CD14-positive monocyte (primary cell): ENCODE measurements at regions not wholly inside any gene's neighbourhood (a gene's known extent, or its start where the extent isn't known, plus 50 kb on each side); places are given as distances from the start of the nearest gene placed in this dataset.

ENCODE experiments used
- DNase-seq, 3 donors: peaks; one replicate each; pipeline ENCODE4 v3.0.0-alpha.2; 2011 to 2022
- H2AFZ ChIP-seq: 2 replicates; pipeline ENCODE4 v1.6.0; 2012; ENCODE audit warnings: mild to moderate bottlenecking, low read depth, low read length, inconsistent platforms; ENCODE audit not compliant: insufficient read depth, poor library complexity, severe bottlenecking
- H3K27ac ChIP-seq, 2 donors: 1 replicate in 1 of 2; 2 replicates in 1 of 2; pipeline ENCODE4 v1.5.1; 2012 to 2013; ENCODE audit warnings: low read length in 2 of 2, control low read depth in 1 of 2, inconsistent platforms in 1 of 2, low read depth in 1 of 2, mild to moderate bottlenecking in 1 of 2
- H3K27me3 ChIP-seq, 2 donors: one replicate each; pipeline versions ENCODE4 v1.6.0 to v1.6.1; 2011 to 2013; ENCODE audit warnings: low read length in 2 of 2; ENCODE audit not compliant: control insufficient read depth in 2 of 2, insufficient read depth in 2 of 2
- H3K36me3 ChIP-seq, 2 donors: replicated peaks in 1 of 2; 1 replicate in 1 of 2; 2 replicates in 1 of 2; pipeline versions ENCODE4 v1.5.1 to v1.6.1; 2012 to 2013; ENCODE audit warnings: low read length in 2 of 2, control low read depth in 1 of 2, inconsistent platforms in 1 of 2, mild to moderate bottlenecking in 1 of 2; ENCODE audit not compliant: insufficient read depth in 2 of 2, control insufficient read depth in 1 of 2
- H3K4me1 ChIP-seq, 2 donors: 1 replicate in 1 of 2; 2 replicates in 1 of 2; pipeline versions ENCODE4 v1.5.1 to v1.6.1; 2012 to 2013; ENCODE audit warnings: low read length in 2 of 2, control low read depth in 1 of 2, inconsistent platforms in 1 of 2, mild to moderate bottlenecking in 1 of 2, moderate library complexity in 1 of 2; ENCODE audit not compliant: insufficient read depth in 2 of 2, control insufficient read depth in 1 of 2
- H3K4me2 ChIP-seq: replicated peaks from 2 replicates; pipeline ENCODE3; 2012; ENCODE audit warnings: low read length, moderate library complexity, mild to moderate bottlenecking; ENCODE audit not compliant: poor library complexity, severe bottlenecking; ENCODE audit errors: extremely low read depth
- H3K4me3 ChIP-seq, 3 experiments: fragments of 200-600 bp in 1 of 3; sonication (generic) in 1 of 3; replicated peaks in 1 of 3; 1 replicate in 2 of 3; 2 replicates in 1 of 3; pipeline ENCODE4 v1.5.1; 2011 to 2013; ENCODE audit warnings: low read length in 3 of 3, mild to moderate bottlenecking in 3 of 3, control low read depth in 2 of 3, low read depth in 2 of 3, inconsistent platforms in 1 of 3, moderate library complexity in 1 of 3
- H3K79me2 ChIP-seq: 2 replicates; pipeline ENCODE4 v1.6.0; 2012; ENCODE audit warnings: mild to moderate bottlenecking, control low read depth, inconsistent platforms, low read length, moderate library complexity; ENCODE audit not compliant: insufficient read depth
- H3K9ac ChIP-seq: 2 replicates; pipeline ENCODE4 v1.6.0; 2017; ENCODE audit warnings: low read length, mild to moderate bottlenecking; ENCODE audit not compliant: insufficient read depth, poor library complexity, severe bottlenecking
- H3K9me3 ChIP-seq, 2 donors: replicated peaks in 1 of 2; 1 replicate in 1 of 2; 2 replicates in 1 of 2; pipeline versions ENCODE4 v1.5.1 to v1.6.1; 2012 to 2013; ENCODE audit warnings: low read length in 2 of 2, control low read depth in 1 of 2; ENCODE audit not compliant: control insufficient read depth in 1 of 2, insufficient read depth in 1 of 2
- H4K20me1 ChIP-seq: 2 replicates; pipeline ENCODE4 v1.6.0; 2012; ENCODE audit warnings: mild to moderate bottlenecking, low read length, control low read depth, moderate library complexity; ENCODE audit not compliant: insufficient read depth
- H3K27ac Mint-ChIP-seq, 7 donors: one replicate each; pipeline ENCODE4 v1.8.0; 2020; ENCODE audit warnings: mild to moderate bottlenecking in 7 of 7, mixed read lengths in 7 of 7, moderate library complexity in 6 of 7, inconsistent platforms in 2 of 7
- H3K27me3 Mint-ChIP-seq, 3 donors: one replicate each; pipeline ENCODE4 v1.8.0; 2021 to 2022; ENCODE audit warnings: low read depth in 3 of 3, mild to moderate bottlenecking in 3 of 3, mixed read lengths in 3 of 3, moderate library complexity in 3 of 3, inconsistent platforms in 1 of 3
- H3K36me3 Mint-ChIP-seq, 2 donors: one replicate each; pipeline ENCODE4 v1.8.0; 2020; ENCODE audit warnings: mixed read lengths in 2 of 2, inconsistent platforms in 1 of 2, mild to moderate bottlenecking in 1 of 2
- H3K4me1 Mint-ChIP-seq: one replicate; pipeline ENCODE4 v1.8.0; 2020; ENCODE audit warnings: mild to moderate bottlenecking, mixed read lengths
- H3K4me3 Mint-ChIP-seq, 2 donors: one replicate each; pipeline ENCODE4 v1.8.0; 2020; ENCODE audit warnings: mild to moderate bottlenecking in 2 of 2, mixed read lengths in 2 of 2, moderate library complexity in 1 of 2
- H3K9me3 Mint-ChIP-seq, 7 donors: one replicate each; pipeline ENCODE4 v1.8.0; 2020 to 2022; ENCODE audit warnings: mixed read lengths in 7 of 7, mild to moderate bottlenecking in 6 of 7, moderate library complexity in 6 of 7, inconsistent platforms in 2 of 7
- WGBS: methylation state at CpG from one replicate; pipeline ENCODE4 v1.1.5; 2013; ENCODE audit warnings: missing lambda C conversion rate; ENCODE audit not compliant: insufficient coverage; 5-methylcytosine and 5-hydroxymethylcytosine counted together
- intact Hi-C, 2 donors: fragments of 100-400 bp; cut with micrococcal nuclease; formaldehyde crosslinking; loops; one replicate each; pipeline versions ENCODE4 v1.15.0 to v1.15.1; 2023
- TF ChIP-seq, protein P1 (sequence below): fragments of 200-600 bp; IDR thresholded peaks from one replicate; pipeline ENCODE4 v1.8.0; 2022; ENCODE audit warnings: antibody characterized with exemption, mild to moderate bottlenecking

DNA sequence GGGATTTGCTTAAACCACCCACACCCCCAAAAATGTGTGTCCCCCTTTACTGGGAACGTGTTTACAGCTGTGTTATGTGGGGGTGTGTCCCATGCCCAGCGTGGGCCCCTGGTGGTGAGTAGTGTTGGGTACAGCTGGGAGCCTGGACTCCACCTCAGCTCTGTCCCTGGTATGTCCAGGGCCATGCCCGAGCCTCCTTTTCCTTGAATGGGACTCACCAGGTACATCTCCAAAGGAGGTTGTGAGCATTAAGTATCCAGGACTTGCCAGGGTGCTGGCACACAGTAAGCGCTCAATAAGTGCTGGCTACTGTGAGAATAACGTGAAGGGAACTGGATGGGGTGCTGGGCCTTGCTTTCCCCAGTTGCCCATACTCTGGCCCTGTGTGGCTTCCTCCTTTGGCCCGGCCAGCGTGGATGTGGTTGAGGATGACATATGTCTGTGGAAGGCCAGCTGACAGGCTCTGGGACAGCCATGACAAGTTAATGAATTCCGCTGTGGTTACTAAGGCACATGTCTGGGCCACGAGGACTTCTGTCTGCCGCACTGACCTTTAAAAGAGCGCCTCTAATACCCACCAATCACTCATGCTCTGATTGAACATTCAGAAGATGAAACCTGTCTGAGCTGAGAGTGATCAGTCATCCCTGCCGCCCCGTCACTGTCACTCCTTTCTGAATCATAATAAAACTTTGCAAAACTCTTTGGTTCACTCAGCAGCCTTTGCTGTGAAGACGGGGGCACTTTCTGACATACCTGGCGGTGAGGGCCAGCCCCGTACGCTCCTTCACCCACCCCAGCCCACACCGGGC is 74.7 kb downstream of the DIO3 start:
- Histone ChIP-seq H3K4me1 (no peaks in the 10 kb centered on the region), H3K27me3 (no peaks in the 10 kb centered on the region), H2AFZ (no peak overlapping the region), H3K9ac (no peak overlapping the region), H3K27ac (no peak overlapping the region), H3K4me2 (no peak overlapping the region), H4K20me1 (no peaks in the 10 kb centered on the region), H3K4me3 (no peak overlapping the region), H3K79me2 (no peaks in the 10 kb centered on the region), H3K9me3 (no peaks in the 10 kb centered on the region), H3K36me3 (no peaks in the 10 kb centered on the region)
- Mint-ChIP-seq H3K9me3 (no peaks in the 10 kb centered on the region), H3K27me3 (peaks cover 0 to 5% (median 1%) of the 10 kb centered on the region in 3 donors), H3K36me3 (no peaks in the 10 kb centered on the region), H3K4me1 (peaks cover 3% of the 10 kb centered on the region), H3K27ac (no peak overlapping the region), H3K4me3 (no peak overlapping the region)
- TF ChIP-seq, protein P1, sequence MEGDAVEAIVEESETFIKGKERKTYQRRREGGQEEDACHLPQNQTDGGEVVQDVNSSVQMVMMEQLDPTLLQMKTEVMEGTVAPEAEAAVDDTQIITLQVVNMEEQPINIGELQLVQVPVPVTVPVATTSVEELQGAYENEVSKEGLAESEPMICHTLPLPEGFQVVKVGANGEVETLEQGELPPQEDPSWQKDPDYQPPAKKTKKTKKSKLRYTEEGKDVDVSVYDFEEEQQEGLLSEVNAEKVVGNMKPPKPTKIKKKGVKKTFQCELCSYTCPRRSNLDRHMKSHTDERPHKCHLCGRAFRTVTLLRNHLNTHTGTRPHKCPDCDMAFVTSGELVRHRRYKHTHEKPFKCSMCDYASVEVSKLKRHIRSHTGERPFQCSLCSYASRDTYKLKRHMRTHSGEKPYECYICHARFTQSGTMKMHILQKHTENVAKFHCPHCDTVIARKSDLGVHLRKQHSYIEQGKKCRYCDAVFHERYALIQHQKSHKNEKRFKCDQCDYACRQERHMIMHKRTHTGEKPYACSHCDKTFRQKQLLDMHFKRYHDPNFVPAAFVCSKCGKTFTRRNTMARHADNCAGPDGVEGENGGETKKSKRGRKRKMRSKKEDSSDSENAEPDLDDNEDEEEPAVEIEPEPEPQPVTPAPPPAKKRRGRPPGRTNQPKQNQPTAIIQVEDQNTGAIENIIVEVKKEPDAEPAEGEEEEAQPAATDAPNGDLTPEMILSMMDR: no peak
- 51% methylated on average over 11 of the region's 18 CpGs for WGBS
- intact Hi-C loops: no loop called here
- DNase-seq: no peak

GRCh38 chr14:101639241-101639833 is 78.0 kb downstream of the DIO3 start:
- no peak overlapping the region for H3K4me3 ChIP-seq
- no peak overlapping the region for H3K27ac ChIP-seq
- no peaks in the 10 kb centered on the region for H3K4me1 ChIP-seq
- peaks cover 0 to under 1% of the 10 kb centered on the region in 2 donors for H3K27me3 ChIP-seq
- H3K4me2 ChIP-seq: no peak overlapping the region
- Mint-ChIP-seq H3K4me3 (no peak overlapping the region), H3K4me1 (peaks cover 3% of the 10 kb centered on the region), H3K9me3 (peaks cover 0 to 11% (median 6%) of the 10 kb centered on the region in 7 donors), H3K36me3 (no peaks in the 10 kb centered on the region), H3K27ac (no peak overlapping the region), H3K27me3 (peaks cover 0 to 4% (median 2%) of the 10 kb centered on the region in 3 donors)
- no peak overlapping the region for H3K9ac ChIP-seq
- no peak for DNase-seq
- 87% methylated on average over 3 of the region's 9 CpGs for WGBS
- no peaks in the 10 kb centered on the region for H4K20me1 ChIP-seq
- intact Hi-C loops: no loop called here
- H3K79me2 ChIP-seq: no peaks in the 10 kb centered on the region
- TF ChIP-seq, protein P1: no peak
- no peak overlapping the region for H2AFZ ChIP-seq
- peaks cover 0 to 5% of the 10 kb centered on the region in 2 donors for H3K9me3 ChIP-seq
- no peaks in the 10 kb centered on the region for H3K36me3 ChIP-seq
